ENCODE measurements at regions not wholly inside any gene's neighbourhood (a gene's known extent, or its start where the extent isn't known, plus 50 kb on each side); places are given as distances from the start of the nearest gene placed in this dataset.
"Not testable (repeated sequence)": the region's sequence is repeated elsewhere in the genome, so short reads cannot be mapped to it uniquely, and the experiment has no call there.

- no peak for DNase-seq
- intact Hi-C loops (cut with DNase I; ENCODE audit: low total_unique reads): no loop called here
- Histone ChIP-seq H3K4me1 (no peaks in the 10 kb centered on the region), H3K27ac (no peak overlapping the region), H3K36me3 (no peaks in the 10 kb centered on the region), H3K9me3 (no peaks in the 10 kb centered on the region), H3K4me3 (no peak overlapping the region), H3K27me3 (no peaks in the 10 kb centered on the region)
- in situ Hi-C loops (cut with MboI; ENCODE audit: low sequenced_read_pairs in 4 of 4): no loop called here
- no peak for TF ChIP-seq POLR2A (IDR thresholded peaks at IDR 0.05)
- no peak for TF ChIP-seq CTCF (IDR thresholded peaks at IDR 0.05 in 4 of 5, conservative IDR thresholded peaks at IDR 0.05 in 1 of 5)
- no peak for ATAC-seq
Observed at GRCh38 chr10:45106236-45106856, 105.6 kb downstream of the ZNF22 start.

GRCh38 chr10:45111509-45111908, 110.8 kb downstream of the ZNF22 start:
- Histone ChIP-seq H3K27me3 (no peaks in the 10 kb centered on the region), H3K36me3 (no peaks in the 10 kb centered on the region), H3K4me3 (no peak overlapping the region), H3K27ac (no peak overlapping the region), H3K9me3 (no peaks in the 10 kb centered on the region), H3K4me1 (no peaks in the 10 kb centered on the region)
- DNase-seq: no peak
- in situ Hi-C loops (cut with MboI; ENCODE audit: low sequenced_read_pairs in 4 of 4): no loop called here
- TF ChIP-seq CTCF (IDR thresholded peaks at IDR 0.05 in 4 of 5, conservative IDR thresholded peaks at IDR 0.05 in 1 of 5) (no peak), POLR2A (IDR thresholded peaks at IDR 0.05) (no peak)
- no peak for ATAC-seq
- intact Hi-C loops (cut with DNase I; ENCODE audit: low total_unique reads): no loop called here

- ATAC-seq; in situ Hi-C loops (cut with MboI; ENCODE audit: low sequenced_read_pairs in 4 of 4); intact Hi-C loops (cut with DNase I; ENCODE audit: low total_unique reads); H3K27me3 ChIP-seq; H3K27ac ChIP-seq; DNase-seq; H3K9me3 ChIP-seq; H3K4me3 ChIP-seq; H3K36me3 ChIP-seq; H3K4me1 ChIP-seq: not testable (repeated sequence)
Observed at GRCh38 chr10:45117940-45118339, 117.2 kb downstream of the ZNF22 start.

GRCh38 chr10:45118929-45119328, 118.2 kb downstream of the ZNF22 start:
- intact Hi-C loops (cut with DNase I; ENCODE audit: low total_unique reads): no loop called here
- TF ChIP-seq CTCF (IDR thresholded peaks at IDR 0.05 in 4 of 5, conservative IDR thresholded peaks at IDR 0.05 in 1 of 5) (no peak), POLR2A (IDR thresholded peaks at IDR 0.05) (no peak)

GRCh38 chr10:45122180-45122860, 121.6 kb downstream of the ZNF22 start:
- H3K36me3 ChIP-seq; H3K27ac ChIP-seq; in situ Hi-C loops (cut with MboI; ENCODE audit: low sequenced_read_pairs in 4 of 4); DNase-seq; intact Hi-C loops (cut with DNase I; ENCODE audit: low total_unique reads); ATAC-seq; H3K4me3 ChIP-seq; H3K4me1 ChIP-seq; H3K27me3 ChIP-seq; H3K9me3 ChIP-seq: not testable (repeated sequence)

More at GRCh38 chr10:45118929-45119328, 118.2 kb downstream of the ZNF22 start:
- no peak for DNase-seq
- Histone ChIP-seq H3K4me1 (no peaks in the 10 kb centered on the region), H3K4me3 (no peak overlapping the region), H3K36me3 (no peaks in the 10 kb centered on the region), H3K27me3 (no peaks in the 10 kb centered on the region), H3K27ac (no peak overlapping the region), H3K9me3 (no peaks in the 10 kb centered on the region)
- ATAC-seq: no peak
- in situ Hi-C loops (cut with MboI; ENCODE audit: low sequenced_read_pairs in 4 of 4): no loop called here
